Heart left ventricle (tissue), 13 donors: ENCODE measurements at regions not wholly inside any gene's neighbourhood (a gene's known extent, or its start where the extent isn't known, plus 50 kb on each side); places are given as distances from the start of the nearest gene placed in this dataset.

Experiments used
- CTCF ChIP-seq, 12 donors: fragments of 200-600 bp; sonication (generic) in 4 of 12; IDR thresholded peaks; one replicate each; pipeline versions ENCODE4 v1.5.0 to v1.8.0; 2018 to 2022; ENCODE audit warnings: antibody characterized with exemption in 12 of 12, mild to moderate bottlenecking in 5 of 12
- POLR2A ChIP-seq, 2 donors: fragments of 450-650 bp; IDR thresholded peaks; one replicate each; pipeline ENCODE4 v1.6.1; 2017; ENCODE audit warnings: antibody characterized with exemption in 2 of 2, mild to moderate bottlenecking in 2 of 2, moderate library complexity in 2 of 2
- donor health status: ischemic (EF 13 %, LVEDD 7.1; RV severe dilation, severe dysfunction).
- donor health status: DM: no; HTN: yes; CAD: no.
- donor health status: DM: no; HTN: no; CAD: no.
- donor health status: ischemic (EF 25% LVEDD 6.9; RV normal size, moderate dysfunction).
- donor health status: ischemic (EF 25% LVEDD 5.7; RV mildly dilated, moderate dysfunction).
- donor health status: ischemic (EF 35%, LVEDD 5.7; RV mildly dilated, moderate dysfunction).
- donor health status: nonischemic (EF 11% LVEDD 7.7; RV severe dilation, severe dysfunction).
- donor health status: DM: yes; HTN: yes; CAD: no.
- donor health status: PGD.
- donor health status: ischemic (EF 29% LVEDD 5.4; RV normal size, mild dysfunction).
- donor health status: nonischemic (EF 23%, LVEDD 6.1; RV moderate dilation, normal function).

- TF ChIP-seq CTCF (IDR thresholded peaks at IDR 0.05): no peak
- TF ChIP-seq POLR2A (IDR thresholded peaks at IDR 0.05): no peak
Measured at GRCh38 chr17:77087650-77088454, 52.9 kb upstream of the SEC14L1 start.
